GM18498 (cell line): ENCODE measurements at regions not wholly inside any gene's neighbourhood (a gene's known extent, or its start where the extent isn't known, plus 50 kb on each side); places are given as distances from the start of the nearest gene placed in this dataset.
A peak's percentile ranks its signal among the peaks of the same experiment; 100 is the strongest.

Source experiments
- ATAC-seq: cut with Tn5 transposase; IDR thresholded peaks from one replicate; pipeline ENCODE4 v1.9.1; 2021; ENCODE audit warnings: mild to moderate bottlenecking, moderate library complexity; ENCODE audit not compliant: unreplicated experiment

DNA sequence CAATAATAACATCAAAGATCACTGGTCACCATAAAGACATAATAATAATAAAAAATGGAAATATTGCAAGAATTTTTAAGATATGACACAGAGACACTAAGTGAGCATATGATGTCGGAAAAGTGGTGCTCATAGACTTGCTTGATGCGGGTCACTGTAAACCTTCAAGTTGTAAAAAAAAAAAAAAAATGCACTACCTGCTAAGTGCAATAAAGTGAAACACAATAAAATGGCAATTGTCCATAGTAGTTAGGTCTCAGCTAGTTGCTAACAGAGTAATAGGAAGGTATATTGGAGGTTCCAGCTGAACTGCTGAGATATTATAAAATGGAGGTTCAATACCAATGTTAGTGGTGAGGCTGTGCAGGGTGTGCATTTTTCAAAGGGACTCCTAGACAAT, 146.6 kb upstream of the MRPS22 start:
- no peak for ATAC-seq

DNA sequence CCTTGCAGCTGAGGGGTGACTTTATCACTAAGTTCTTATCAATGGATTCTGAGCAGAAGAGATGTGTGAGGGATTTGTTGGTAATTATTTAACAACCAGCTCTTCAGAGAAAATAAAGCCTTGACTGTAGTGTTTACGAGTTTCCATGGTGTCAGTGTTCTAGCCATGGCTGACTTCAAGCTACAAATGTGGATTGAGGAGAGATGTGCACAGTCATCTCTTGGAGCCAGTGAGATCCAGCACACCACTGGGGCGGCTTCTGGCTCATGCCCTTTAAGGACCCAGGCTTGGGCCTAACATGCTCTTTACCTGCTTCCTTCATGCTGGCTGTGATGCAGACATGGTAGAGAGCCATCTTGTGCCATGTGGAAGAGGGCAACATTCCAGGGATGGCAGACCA, 145.6 kb upstream of the MRPS22 start:
- ATAC-seq: no peak

DNA sequence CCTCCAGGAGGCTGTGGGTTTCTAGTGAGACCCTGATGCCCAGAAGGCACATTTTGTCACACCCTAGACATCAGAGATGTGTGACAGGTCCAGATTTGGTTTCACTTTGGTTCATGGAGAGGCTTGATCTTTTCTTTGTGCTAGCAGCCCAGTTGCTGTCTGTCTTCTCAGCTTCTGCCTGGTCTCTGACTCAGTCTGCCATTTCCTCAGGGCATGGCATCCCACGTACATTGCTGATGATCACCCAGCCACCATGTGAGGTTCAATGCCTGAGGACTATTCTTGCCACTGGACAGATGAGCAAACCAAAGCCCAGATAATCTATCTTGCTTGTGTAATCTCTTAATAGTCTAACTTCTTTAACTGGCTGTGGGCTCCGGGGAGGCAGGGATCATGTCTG, 144.9 kb upstream of the MRPS22 start:
- no peak for ATAC-seq

DNA sequence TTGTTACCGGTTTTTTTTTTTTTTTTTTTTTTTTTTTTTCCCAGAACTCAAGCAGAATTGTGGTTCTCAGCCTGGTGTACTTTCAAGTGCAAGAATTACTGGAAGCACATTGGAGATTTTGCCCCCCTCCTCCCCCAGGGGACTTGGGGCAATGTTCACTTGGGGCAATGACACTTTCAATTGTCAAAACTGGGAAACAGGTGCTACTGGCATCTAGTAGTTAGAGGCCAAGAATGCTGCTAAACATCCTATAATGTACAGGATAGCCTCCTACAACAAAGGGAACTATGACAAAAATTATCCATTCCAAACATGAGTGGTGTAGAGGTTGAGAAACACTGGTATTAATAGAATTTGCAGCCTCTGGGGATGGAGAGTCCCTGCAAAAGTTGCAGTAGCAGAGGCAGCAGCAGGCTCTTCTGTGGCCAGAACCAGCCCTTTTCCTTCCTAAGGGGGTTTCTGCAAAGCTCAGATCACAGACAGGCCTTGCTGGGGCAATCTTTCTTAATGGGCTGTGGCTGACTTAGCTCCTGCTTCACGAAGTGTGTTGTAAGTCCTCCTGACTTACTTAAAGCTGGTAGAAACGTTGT, 144.3 kb upstream of the MRPS22 start:
- ATAC-seq: no peak

DNA sequence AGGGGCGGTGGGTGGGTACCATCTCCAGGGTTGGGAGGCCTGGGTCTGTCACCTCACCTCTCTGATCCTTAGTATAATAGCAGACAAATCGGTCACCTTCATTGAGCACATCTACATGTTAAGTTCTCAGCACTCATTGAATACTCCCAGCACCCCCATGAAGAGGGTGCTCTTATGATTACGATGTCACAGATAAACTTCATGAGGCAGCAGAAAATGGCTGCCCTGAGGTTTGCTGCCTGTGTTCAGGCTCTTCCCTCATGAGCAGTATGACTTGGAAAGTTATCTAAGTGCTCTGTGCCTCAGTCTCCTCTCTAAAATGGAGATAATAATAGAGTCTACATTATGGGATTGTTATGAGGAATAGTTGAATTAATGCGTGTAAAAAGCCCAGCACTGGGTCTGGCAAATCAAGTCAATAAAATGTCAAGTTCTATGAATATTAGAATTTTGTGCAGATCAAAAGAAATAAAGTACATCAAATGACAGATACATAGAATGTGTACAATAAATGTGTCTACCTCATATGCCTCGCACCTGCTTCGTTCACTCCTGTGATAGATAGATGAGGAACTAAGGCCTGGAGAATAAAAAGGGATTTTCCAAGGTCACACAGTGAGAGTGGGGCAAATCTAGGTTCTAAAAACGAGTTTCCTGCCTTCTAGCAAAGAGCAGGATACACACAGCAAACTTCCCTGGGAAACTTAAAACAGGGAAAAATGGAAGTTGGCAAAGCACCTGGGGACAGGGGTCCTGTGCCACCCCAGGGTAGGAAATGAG, 142.2 kb upstream of the MRPS22 start:
- no peak for ATAC-seq

DNA sequence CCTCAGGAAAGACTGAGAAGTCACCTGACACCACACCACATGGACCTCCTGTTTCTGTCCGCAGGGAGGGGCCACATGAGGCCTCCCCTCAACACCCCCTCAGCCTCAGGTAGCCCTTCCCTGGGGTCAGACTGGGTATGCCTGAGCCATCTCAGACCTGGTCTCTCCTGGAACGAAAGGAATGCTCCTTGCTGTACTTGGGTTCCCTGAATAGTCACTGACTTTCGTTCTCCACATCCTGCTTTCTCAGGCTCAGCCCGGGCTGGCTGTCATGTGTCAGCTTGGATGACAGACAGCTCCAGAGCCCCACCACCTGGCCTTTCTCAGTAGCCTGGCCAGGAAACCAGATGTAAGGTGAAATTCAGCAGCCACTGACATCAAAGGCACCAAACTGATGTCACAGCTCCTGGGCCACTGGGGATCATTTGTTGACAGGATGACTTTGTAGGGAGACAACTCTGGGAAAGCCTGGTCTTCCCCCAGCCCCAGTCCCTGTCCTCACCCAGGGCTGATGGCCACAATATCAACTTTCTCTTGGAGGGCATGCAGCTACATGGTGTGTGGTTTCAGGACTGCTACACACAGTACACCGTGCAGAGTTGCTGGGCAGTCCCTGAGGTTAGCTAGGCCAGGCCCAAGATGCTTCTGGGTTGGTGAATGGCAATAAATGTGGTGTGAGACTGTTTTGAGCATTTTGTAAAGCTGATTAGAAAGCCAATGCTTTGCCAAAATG, 141.4 kb upstream of the MRPS22 start:
- peak; percentile 66 for ATAC-seq

DNA sequence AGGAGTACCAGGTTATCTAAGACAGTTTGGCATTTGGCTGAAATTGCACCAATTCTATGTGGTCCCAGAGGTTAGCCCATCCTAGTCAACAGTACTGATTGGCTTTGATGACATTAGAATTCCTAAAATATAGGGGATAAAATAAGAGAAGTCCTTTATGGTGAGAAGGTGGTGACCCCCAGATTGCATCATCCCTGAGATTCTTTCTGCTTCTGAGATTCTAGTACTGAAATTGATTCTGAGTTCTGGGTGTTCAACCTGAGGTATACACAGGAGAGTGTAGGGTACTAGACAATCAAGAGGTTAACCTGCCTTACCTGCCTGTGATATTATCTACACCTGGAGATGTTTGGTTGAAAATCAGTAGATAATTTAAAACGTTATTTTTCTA, 140.9 kb upstream of the MRPS22 start:
- no peak for ATAC-seq

DNA sequence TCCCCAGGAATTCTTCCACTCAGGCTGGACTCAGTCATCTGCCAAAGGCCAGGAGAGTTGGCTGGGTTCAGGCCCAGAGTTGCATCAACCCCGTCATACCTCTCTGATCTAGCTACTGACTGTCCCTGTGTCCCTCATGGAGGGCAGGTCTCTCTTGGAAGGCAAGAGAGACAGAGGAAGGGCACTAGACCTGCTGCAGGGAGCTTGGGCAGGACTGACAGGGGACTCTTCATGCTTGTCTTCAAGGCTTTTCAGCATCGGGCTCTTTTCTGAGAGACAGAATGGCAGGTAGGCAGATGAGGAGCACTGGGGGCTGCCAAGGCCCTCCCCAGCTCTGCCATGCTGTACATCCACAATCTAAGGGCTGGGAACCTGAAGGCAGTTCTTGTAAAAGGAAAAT, 140.1 kb upstream of the MRPS22 start:
- ATAC-seq: no peak

DNA sequence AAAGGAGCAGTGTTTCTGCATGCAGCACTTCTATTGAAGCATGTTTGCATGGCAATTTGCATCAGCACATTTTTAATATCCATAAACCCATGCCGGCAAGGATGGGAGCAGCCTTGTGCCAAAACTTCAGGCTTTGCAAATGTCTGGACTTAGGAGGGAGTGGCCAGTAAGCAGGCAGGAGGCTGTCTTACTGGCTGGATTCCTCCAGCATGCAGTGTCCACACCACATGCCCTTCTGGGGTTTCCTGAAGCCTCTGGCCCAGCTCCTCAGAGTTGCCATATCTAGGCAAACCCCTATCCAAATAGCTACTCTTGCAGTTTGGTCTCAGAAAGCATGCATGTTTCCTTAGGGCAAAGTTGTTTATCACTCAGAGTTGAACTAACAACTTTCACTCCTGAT, 139.1 kb upstream of the MRPS22 start:
- no peak for ATAC-seq

DNA sequence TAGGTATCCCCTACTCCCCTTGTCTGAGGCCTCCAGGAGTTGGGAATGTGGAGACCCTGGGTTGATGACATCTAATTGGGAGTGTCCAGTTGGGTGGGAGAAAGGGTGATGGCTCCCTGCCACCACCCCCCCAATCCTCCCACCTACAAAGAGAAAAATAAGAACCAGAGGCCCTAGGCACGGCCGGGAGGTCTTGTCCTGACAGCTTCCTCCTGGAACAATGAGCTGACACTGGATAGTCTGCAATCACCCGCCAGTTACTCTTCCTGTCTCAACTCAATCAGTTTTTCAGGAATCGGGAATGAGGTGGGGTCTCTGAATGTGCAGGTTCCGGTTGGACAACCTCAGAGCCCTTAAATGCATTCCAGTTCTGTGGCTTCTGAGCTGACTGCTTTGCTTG, 129.9 kb upstream of the MRPS22 start:
- no peak for ATAC-seq

DNA sequence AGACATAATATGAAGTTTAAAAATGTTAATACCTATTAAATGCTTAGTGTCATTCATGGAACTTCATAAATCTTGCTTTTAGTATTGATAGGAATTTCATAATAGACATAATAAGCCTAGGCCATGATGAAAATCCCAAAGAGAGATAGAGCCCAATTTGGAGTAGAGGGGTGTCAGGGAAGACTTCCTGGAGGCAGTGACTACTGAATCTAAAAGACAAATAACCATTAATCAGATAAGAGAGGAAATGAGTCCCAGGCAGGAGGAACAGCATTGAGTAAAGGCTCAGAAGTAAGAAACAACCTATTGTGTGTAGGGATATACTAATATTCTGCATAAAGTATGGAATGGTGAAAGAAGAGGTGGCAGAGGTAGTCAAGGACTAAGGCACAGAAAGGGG, 126.9 kb upstream of the MRPS22 start:
- ATAC-seq: no peak

DNA sequence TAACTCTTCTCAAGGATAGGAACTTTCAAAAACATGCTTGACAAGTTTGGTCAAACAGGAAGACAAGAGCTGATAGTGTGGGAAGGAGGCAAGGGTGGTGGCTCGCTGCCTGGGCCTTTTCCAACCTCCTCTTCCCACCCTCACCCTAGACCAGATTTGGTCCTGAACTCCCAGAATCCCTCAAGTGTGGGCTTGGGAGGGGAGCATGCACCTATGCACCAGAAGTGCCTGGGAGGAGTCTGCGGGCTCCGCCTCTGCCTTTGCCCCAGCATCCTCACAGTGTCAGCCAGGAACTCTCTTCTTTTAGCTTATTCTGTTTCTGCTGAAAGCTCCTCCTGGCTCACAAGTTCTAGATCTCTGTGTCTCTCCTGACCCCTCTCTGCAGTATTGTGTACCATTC, 126.2 kb upstream of the MRPS22 start:
- no peak for ATAC-seq

DNA sequence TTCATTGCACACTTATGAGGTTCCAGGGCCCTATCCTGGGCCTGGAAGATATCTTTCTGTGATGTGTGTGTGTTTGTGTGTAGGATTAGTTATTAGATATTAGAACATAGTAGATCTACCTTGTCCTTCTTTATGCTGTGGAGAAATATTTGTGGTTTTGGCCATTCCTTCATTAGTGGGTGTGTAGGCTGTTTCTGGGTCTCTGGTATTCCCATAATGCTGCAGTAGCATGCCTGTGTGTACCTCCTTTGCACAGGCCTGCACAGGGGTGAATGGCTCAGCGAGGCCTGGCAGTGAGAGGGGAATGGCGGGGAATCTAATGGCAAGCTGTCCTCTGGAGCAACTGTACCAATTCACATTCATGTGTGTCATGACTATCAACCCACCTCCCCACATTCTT, 125.8 kb upstream of the MRPS22 start:
- no peak for ATAC-seq

DNA sequence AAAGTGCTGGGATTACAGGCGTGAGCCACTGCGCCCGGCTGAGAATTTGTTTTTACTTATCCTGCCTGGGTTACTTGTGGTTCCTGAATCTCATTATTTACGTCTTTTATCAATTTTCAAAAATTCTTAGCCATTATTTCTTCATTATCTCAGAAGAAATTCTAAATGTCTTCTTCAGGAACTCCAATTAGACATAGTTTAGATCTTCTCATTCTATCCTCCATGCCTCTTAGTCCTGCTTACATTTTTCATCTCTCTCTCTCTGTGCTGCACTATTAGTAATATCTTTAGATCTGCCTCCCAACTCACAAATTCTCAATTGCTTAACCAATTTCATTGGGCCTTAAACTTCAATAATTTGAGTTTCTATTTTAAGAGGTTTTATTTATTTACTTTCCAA, 124.4 kb upstream of the MRPS22 start:
- ATAC-seq: no peak

DNA sequence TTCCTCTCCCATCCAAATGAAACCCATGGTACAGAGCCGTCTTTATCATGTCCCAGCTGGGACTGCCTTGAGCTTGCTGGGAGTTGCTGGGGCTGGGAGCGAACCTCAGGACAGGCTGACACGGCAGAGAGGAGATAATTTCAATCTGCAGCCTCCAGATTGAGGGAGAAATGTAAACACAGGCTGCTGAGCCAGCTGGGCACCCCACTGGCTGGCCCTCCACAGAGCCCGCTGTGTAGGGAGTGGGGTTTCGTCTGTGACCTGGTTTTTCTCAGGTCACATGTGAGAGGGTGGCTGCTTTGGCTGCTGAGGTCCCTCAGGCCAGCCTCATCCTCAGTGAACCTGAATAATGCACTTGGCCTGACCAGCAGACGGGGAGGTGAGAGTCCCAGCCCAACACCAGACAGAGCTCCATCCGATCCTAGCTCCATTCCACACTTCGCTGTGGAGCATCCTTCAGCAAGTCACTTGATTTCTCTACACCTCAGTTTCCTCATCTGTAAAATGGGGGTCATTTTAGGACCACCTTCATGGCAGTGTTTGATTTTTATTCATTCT, 121.6 kb upstream of the MRPS22 start:
- ATAC-seq: no peak

DNA sequence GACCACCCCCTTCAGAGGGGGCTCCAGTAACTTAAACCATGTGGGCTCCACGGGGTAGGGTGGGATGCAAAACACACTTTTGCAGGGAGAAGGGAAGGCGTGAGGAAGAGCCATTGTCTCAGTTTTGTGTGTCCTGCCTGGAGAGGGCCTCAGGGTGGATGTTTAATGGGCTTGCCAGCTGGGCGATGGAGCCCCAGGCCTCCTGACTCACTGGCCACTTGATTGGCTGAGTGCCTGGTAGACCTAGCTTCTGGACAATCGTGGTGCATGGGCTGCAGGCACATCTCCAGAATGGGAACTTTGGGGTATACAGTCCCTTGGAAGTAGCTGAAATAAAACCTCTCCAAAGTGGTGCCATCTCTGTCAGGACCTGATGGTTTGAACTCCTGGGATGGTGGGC, 118.3 kb upstream of the MRPS22 start:
- ATAC-seq: no peak

DNA sequence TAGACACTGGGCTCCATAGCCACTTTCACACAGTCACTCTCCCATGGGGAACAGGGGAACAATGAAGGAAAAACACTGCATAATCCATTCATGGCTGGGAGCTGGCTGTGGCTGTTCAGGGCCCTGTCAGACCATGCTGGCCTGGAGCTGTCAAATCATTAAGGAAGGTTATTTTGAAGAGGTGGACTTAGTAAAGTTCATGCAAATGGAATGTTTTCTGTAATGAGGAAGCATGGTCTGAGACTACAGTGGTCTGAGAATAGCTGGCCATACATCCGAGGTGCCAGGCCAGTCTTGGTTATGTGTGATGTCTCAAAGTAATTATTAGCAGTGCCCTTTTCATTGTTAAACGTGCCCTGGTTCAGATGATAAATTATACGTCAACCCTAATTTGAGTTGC, 117.1 kb upstream of the MRPS22 start:
- no peak for ATAC-seq

DNA sequence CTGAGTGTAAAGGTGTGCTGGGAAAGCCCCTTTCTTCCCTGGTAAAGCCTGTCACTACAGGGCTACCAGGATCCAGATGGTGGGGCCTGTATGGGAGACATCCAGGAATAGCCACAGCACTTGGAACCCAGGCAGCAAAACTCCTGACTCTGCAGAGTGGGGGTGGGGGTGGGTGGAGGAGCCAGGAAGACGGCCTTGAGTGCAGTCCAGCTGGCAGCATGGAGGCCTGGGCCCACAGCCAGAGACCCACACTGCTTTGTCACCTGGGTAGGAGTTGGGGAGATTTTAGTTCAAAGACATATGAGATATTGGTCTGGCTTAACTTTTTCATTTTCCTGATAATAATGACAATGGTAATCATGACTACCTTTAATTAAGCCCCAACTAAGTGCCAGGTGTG, 116.7 kb upstream of the MRPS22 start:
- ATAC-seq: no peak

DNA sequence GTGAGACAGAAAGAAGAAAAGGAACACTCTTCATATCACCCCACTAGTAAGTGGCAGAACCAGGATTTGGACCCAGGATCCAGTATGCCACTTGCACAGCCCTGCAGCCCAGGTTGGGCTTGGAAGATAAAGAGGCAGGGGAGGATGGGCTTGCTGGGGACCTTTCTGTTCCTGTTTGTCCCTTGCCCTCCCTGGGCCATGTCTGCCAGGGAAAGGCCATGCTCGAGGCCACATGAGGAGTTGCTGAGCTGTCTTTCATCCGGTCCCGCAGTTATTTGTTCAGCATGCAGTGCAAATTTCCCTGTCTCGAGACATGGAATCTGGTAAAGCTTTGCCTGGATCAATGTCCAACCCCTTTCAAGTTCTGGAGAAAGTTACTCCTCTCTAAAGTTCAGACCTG, 116.0 kb upstream of the MRPS22 start:
- no peak for ATAC-seq

DNA sequence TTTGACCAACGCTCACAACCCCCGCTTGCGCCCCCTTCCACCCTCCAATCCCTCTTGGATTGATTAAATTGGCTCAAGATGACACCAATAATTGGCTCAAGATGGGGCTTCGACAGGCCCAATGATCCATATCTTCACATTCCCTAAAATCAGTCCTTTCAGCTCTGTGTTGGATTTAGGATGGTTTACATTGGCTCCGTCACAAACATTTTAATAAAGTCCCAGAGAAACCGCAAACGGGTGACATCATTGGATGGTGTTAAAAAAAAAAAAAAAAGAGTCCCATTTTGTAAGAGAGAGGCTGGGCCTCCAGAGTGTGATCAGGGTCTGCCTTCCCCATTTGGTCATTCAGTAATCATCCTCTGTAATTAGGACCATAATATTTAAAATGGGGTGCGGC, 113.4 kb upstream of the MRPS22 start:
- no peak for ATAC-seq

DNA sequence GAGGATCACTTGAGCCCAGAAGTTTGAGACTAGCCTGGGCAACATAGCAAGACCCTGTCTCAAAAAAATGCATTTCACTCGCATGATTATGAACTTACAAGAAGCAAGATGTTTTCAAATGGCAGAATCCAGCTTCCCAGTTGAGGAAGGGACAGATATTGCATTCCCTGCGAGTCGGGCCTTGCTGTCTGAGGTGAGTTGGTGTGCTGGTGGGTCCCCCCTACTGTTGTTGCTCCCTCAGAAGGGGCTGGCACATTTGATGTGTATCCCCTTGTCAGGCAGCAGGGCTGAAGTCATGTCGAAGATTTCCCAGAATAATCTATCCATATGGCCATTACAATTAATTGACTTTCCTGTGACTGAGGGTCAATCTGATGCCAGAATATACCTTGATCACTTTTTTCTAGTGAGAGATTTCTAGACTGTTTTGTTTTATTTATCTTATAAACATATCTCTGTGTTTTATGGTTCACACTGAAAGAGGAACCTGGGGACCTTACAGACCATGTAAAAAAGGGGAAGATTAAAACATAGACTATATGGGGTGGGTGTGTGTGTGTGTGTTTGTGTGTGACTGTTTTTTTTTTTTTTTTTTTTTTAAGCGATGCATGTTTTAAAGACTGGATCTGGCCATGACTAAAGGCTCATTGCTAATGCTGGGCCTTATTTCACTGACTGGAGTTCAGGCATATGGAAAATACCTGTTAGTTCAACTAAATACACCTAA, 112.1 kb upstream of the MRPS22 start:
- ATAC-seq: no peak
